Tibial artery (tissue), 4 donors: ENCODE measurements at regions not wholly inside any gene's neighbourhood (a gene's known extent, or its start where the extent isn't known, plus 50 kb on each side); places are given as distances from the start of the nearest gene placed in this dataset.

ENCODE experiments used
- DNase-seq, 2 donors: peaks; one replicate each; pipeline ENCODE4 v3.0.0-alpha.2; 2019
- H3K27ac ChIP-seq, 2 donors: fragments of 200-600 bp; sonication (generic) in 1 of 2; 1 replicate in 1 of 2; 2 replicates in 1 of 2; pipeline ENCODE4 v1.5.1; 2018 to 2019; ENCODE audit warnings: mild to moderate bottlenecking in 1 of 2
- H3K27me3 ChIP-seq, 2 donors: fragments of 200-600 bp; sonication (generic) in 1 of 2; one replicate each; pipeline versions ENCODE4 v1.5.1 to v1.6.0; 2016 to 2019
- H3K36me3 ChIP-seq, 3 donors: fragments of 200-600 bp; sonication (generic) in 2 of 3; one replicate each; pipeline ENCODE4 v1.5.1; 2016 to 2019; ENCODE audit warnings: mild to moderate bottlenecking in 2 of 3
- H3K4me1 ChIP-seq, 4 donors: fragments of 200-600 bp; sonication (generic) in 2 of 4; 1 replicate in 3 of 4; 2 replicates in 1 of 4; pipeline ENCODE4 v1.5.1; 2016 to 2019
- H3K4me3 ChIP-seq, 2 donors: fragments of 200-600 bp; sonication (generic) in 1 of 2; 1 replicate in 1 of 2; 2 replicates in 1 of 2; pipeline ENCODE4 v1.5.1; 2018 to 2019; ENCODE audit warnings: mild to moderate bottlenecking in 2 of 2
- H3K9me3 ChIP-seq, 3 donors: fragments of 200-600 bp; sonication (generic) in 1 of 3; one replicate each; pipeline ENCODE4 v1.5.1; 2016 to 2019
- intact Hi-C: fragments of 100-400 bp; cut with DNase I; formaldehyde crosslinking; loops from one replicate; pipeline ENCODE4 v1.15.0; 2023; ENCODE audit warnings: low total_unique reads
- TF ChIP-seq, protein P1 (sequence below), 2 experiments: fragments of 200-600 bp in 1 of 2; fragments of 450-650 bp in 1 of 2; IDR thresholded peaks; one replicate each; pipeline ENCODE4 v1.5.1; 2017 to 2019; ENCODE audit warnings: antibody characterized with exemption in 2 of 2, mild to moderate bottlenecking in 1 of 2, moderate library complexity in 1 of 2

DNA sequence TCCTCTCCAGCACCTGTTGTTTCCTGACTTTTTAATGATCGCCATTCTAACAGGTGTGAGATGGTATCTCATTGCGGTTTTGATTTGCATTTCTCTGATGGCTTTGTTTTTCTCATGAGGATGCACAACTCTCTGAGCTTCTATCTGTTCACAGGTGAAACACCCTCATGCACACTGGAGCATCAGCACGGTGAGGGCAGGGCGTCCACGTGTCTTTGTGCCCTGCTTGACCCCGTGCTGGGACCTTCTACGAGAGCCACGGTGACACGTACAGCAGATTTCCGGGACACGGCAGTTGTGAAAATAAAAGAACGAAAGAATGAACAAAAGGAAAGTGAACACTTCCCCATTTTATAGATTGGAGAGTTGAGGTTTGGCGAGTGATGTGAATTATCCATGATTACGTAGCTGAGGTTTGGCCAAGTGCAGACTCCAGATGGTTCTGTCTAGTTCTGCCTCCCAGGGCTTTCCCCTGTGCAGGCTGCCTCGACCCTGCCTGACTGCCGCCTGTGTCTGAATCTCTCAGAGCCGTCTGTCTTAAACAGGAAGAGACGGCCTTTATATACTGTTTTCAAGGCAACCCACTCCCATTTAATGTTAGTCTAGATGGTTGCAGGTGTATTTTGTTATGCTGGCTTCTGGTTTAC, 67.8 kb upstream of the SORBS2 start:
- intact Hi-C loops, result no loop called here
- peaks cover 0 to 17% (median 0%) of the 10 kb centered on the region in 4 donors for H3K4me1 ChIP-seq
- no peak overlapping the region for H3K27ac ChIP-seq
- H3K4me3 ChIP-seq, result no peak overlapping the region
- H3K27me3 ChIP-seq, result no peaks in the 10 kb centered on the region
- no peaks in the 10 kb centered on the region for H3K9me3 ChIP-seq
- TF ChIP-seq, protein P1, sequence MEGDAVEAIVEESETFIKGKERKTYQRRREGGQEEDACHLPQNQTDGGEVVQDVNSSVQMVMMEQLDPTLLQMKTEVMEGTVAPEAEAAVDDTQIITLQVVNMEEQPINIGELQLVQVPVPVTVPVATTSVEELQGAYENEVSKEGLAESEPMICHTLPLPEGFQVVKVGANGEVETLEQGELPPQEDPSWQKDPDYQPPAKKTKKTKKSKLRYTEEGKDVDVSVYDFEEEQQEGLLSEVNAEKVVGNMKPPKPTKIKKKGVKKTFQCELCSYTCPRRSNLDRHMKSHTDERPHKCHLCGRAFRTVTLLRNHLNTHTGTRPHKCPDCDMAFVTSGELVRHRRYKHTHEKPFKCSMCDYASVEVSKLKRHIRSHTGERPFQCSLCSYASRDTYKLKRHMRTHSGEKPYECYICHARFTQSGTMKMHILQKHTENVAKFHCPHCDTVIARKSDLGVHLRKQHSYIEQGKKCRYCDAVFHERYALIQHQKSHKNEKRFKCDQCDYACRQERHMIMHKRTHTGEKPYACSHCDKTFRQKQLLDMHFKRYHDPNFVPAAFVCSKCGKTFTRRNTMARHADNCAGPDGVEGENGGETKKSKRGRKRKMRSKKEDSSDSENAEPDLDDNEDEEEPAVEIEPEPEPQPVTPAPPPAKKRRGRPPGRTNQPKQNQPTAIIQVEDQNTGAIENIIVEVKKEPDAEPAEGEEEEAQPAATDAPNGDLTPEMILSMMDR (IDR thresholded peaks at IDR 0.05), result no peak
- no peaks in the 10 kb centered on the region for H3K36me3 ChIP-seq
- DNase-seq, result no peak

DNA sequence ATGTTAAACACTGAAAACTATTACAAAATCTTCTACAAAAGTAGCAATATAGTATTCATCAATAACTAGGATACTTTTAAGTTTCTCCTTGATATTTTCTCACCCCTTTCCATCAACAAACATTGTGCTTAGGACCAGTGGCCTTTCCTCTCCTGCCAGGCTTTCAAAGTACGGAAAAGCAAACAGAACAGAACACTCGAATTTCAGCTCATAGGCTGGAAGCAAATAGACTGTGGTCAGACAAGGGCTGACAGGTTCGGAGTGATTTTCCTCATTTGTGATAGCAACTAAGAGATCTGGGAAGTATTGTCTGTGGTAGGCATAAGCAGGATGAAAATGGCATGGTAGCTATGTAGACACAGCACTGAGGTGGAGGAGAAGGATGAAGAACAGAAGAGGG, 68.6 kb upstream of the SORBS2 start:
- Histone ChIP-seq H3K27ac (no peak overlapping the region), H3K27me3 (no peaks in the 10 kb centered on the region), H3K4me1 (peaks cover 0 to 11% (median 0%) of the 10 kb centered on the region in 4 donors), H3K9me3 (no peaks in the 10 kb centered on the region), H3K36me3 (no peaks in the 10 kb centered on the region), H3K4me3 (no peak overlapping the region)
- intact Hi-C loops, result no loop called here
- DNase-seq, result no peak
- TF ChIP-seq, protein P1 (IDR thresholded peaks at IDR 0.05), result no peak

DNA sequence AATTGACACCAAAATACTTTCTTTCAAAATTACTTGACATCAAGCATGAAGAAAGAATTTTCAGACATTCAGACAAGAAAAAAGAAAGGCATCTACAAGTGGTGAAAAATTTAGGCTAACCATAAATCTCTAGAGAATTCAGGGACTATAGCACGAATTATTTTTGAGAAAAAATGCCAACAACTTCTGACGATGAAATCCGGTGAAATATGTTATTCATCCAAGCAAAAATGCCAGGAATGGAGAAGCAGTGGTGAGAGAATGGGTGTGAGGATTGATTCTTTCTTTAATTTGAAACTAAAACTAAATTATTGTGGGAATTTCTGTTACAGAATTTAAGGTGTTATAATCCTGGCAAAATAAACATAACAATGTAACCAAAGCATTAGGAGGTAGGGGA, 69.4 kb upstream of the SORBS2 start:
- no peak for DNase-seq
- no peaks in the 10 kb centered on the region for H3K9me3 ChIP-seq
- peaks cover 0 to 11% (median 0%) of the 10 kb centered on the region in 4 donors for H3K4me1 ChIP-seq
- H3K27ac ChIP-seq, result no peak overlapping the region
- TF ChIP-seq, protein P1 (IDR thresholded peaks at IDR 0.05), result no peak
- H3K36me3 ChIP-seq, result no peaks in the 10 kb centered on the region
- no peaks in the 10 kb centered on the region for H3K27me3 ChIP-seq
- intact Hi-C loops, result no loop called here
- no peak overlapping the region for H3K4me3 ChIP-seq

DNA sequence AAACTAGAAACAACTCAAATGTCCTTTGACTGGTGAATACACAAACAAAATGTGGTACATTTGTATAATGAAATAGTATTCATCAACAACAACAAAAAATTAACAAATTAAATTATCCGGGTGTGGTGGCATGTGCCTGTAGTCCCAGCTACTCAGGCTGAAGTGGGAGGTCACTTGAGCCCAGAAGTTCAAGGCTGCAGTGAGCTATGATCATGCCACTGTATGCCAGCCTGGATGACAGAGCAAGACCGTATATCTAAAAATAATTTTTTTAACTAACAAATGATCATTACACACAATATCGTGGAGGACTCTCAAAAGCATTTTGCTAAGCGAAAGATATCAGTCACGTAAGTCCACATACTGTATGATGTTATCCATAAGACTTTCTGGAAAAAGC, 71.6 kb upstream of the SORBS2 start:
- intact Hi-C loops, result no loop called here
- Histone ChIP-seq H3K27me3 (no peaks in the 10 kb centered on the region), H3K9me3 (peaks cover 0 to 6% (median 0%) of the 10 kb centered on the region in 3 donors), H3K4me1 (peaks cover 0 to 11% (median 0%) of the 10 kb centered on the region in 4 donors), H3K27ac (no peak overlapping the region), H3K36me3 (no peaks in the 10 kb centered on the region), H3K4me3 (no peak overlapping the region)
- DNase-seq, result no peak
- TF ChIP-seq, protein P1 (IDR thresholded peaks at IDR 0.05), result no peak

DNA sequence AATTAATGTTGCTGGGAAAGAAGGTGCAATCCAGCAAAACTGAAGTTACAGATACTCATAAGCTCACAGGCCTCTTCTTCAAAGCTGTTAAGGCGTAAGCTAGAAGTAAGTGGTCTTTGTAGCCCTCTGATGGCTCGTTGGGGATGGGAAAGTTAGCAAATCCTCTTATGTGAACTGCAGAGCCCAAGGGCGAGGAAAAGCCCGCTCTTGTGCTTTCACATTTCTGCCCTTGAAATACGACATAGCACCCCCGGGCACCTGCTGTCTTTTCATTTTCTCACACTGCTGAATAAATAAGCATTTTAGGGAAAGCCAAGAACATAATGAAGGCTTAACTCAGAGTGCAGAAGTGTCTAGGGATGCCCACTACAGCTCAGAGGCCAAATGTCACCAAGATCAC, 73.1 kb upstream of the SORBS2 start:
- intact Hi-C loops, result no loop called here
- H3K27me3 ChIP-seq, result no peaks in the 10 kb centered on the region

More for the DNA sequence above, 73.1 kb upstream of the SORBS2 start:
- Histone ChIP-seq H3K9me3 (peaks cover 0 to 8% (median 0%) of the 10 kb centered on the region in 3 donors), H3K4me1 (peaks cover 0 to 11% (median 0%) of the 10 kb centered on the region in 4 donors), H3K27ac (no peak overlapping the region), H3K36me3 (no peaks in the 10 kb centered on the region), H3K4me3 (no peak overlapping the region)
- no peak for DNase-seq
- TF ChIP-seq, protein P1 (IDR thresholded peaks at IDR 0.05), result no peak
